H1 (cell line): ENCODE measurements at regions not wholly inside any gene's neighbourhood (a gene's known extent, or its start where the extent isn't known, plus 50 kb on each side); places are given as distances from the start of the nearest gene placed in this dataset.

Source experiments
- BACH1 ChIP-seq: IDR thresholded peaks from 2 replicates; pipeline ENCODE4 v1.6.1; 2012; ENCODE audit warnings: low read length, improper control_type of control experiment
- HDAC2 ChIP-seq, 2 experiments: fragments of 300-600 bp in 1 of 2; sonication (generic) in 1 of 2; IDR thresholded peaks; 2 replicates each; pipeline ENCODE4 v1.6.1; 2011 to 2012; ENCODE audit warnings: low read depth in 2 of 2, low read length in 2 of 2, mild to moderate bottlenecking in 2 of 2, moderate library complexity in 2 of 2, borderline replicate concordance in 1 of 2, inconsistent platforms in 1 of 2
- JUND ChIP-seq: IDR thresholded peaks from 2 replicates; pipeline ENCODE4 v1.6.1; 2011; ENCODE audit warnings: mild to moderate bottlenecking, improper control_type of control experiment, low read length
- NANOG ChIP-seq: IDR thresholded peaks from 2 replicates; pipeline ENCODE4 v1.6.1; 2011; ENCODE audit warnings: low read length, low read depth, mild to moderate bottlenecking, inconsistent platforms; ENCODE audit not compliant: insufficient read depth, poor library complexity, severe bottlenecking
- SAP30 ChIP-seq: fragments of 300-600 bp; sonication (generic); IDR thresholded peaks from 2 replicates; pipeline ENCODE4 v1.7.1; 2012; ENCODE audit warnings: low read length, moderate library complexity, mild to moderate bottlenecking, inconsistent platforms; ENCODE audit not compliant: insufficient read depth, insufficient replicate concordance
- SIX5 ChIP-seq: IDR thresholded peaks from 2 replicates; pipeline ENCODE4 v1.6.1; 2011; ENCODE audit warnings: mild to moderate bottlenecking, low read depth, low read length
- TAF7 ChIP-seq: optimal IDR thresholded peaks from 2 replicates; pipeline ENCODE3; 2011; ENCODE audit warnings: low read depth, mild to moderate bottlenecking, inconsistent platforms, low read length, moderate library complexity, borderline replicate concordance
- TBP ChIP-seq: IDR thresholded peaks from 2 replicates; pipeline ENCODE4 v1.6.1; 2011; ENCODE audit warnings: low read depth, low read length, improper control_type of control experiment
- TF ChIP-seq, protein P1 (sequence below): fragments of 300-600 bp; sonication (generic); IDR thresholded peaks from 2 replicates; pipeline ENCODE4 v1.7.1; 2012; ENCODE audit warnings: low read length, moderate library complexity, mild to moderate bottlenecking, inconsistent platforms; ENCODE audit not compliant: insufficient replicate concordance
- TF ChIP-seq, protein P2 (sequence below): IDR thresholded peaks from 2 replicates; pipeline ENCODE4 v1.6.1; 2011; ENCODE audit warnings: low read depth, mild to moderate bottlenecking, low read length; ENCODE audit not compliant: insufficient read depth

DNA sequence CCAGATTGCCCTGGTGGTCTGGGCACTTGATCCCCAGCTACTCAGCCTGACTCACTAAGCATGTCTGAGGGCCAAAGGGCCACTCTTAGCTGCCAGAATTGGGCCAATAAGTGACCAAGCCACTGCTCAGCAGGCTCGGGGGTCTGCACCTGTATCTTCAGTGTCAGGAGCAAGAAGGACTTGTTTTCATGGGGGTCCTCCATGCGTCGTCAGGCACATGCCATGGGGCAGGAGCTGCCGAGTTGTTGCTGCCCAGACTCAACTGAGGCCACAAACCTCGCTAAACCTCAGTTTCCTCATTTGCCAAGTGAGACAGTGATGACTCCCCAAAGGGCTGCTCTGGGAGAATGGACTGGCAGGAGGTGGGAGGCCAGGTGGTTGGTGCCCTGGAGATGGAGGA lies 158.6 kb upstream of the GDF10 start (continued):
- TF ChIP-seq, protein P1, sequence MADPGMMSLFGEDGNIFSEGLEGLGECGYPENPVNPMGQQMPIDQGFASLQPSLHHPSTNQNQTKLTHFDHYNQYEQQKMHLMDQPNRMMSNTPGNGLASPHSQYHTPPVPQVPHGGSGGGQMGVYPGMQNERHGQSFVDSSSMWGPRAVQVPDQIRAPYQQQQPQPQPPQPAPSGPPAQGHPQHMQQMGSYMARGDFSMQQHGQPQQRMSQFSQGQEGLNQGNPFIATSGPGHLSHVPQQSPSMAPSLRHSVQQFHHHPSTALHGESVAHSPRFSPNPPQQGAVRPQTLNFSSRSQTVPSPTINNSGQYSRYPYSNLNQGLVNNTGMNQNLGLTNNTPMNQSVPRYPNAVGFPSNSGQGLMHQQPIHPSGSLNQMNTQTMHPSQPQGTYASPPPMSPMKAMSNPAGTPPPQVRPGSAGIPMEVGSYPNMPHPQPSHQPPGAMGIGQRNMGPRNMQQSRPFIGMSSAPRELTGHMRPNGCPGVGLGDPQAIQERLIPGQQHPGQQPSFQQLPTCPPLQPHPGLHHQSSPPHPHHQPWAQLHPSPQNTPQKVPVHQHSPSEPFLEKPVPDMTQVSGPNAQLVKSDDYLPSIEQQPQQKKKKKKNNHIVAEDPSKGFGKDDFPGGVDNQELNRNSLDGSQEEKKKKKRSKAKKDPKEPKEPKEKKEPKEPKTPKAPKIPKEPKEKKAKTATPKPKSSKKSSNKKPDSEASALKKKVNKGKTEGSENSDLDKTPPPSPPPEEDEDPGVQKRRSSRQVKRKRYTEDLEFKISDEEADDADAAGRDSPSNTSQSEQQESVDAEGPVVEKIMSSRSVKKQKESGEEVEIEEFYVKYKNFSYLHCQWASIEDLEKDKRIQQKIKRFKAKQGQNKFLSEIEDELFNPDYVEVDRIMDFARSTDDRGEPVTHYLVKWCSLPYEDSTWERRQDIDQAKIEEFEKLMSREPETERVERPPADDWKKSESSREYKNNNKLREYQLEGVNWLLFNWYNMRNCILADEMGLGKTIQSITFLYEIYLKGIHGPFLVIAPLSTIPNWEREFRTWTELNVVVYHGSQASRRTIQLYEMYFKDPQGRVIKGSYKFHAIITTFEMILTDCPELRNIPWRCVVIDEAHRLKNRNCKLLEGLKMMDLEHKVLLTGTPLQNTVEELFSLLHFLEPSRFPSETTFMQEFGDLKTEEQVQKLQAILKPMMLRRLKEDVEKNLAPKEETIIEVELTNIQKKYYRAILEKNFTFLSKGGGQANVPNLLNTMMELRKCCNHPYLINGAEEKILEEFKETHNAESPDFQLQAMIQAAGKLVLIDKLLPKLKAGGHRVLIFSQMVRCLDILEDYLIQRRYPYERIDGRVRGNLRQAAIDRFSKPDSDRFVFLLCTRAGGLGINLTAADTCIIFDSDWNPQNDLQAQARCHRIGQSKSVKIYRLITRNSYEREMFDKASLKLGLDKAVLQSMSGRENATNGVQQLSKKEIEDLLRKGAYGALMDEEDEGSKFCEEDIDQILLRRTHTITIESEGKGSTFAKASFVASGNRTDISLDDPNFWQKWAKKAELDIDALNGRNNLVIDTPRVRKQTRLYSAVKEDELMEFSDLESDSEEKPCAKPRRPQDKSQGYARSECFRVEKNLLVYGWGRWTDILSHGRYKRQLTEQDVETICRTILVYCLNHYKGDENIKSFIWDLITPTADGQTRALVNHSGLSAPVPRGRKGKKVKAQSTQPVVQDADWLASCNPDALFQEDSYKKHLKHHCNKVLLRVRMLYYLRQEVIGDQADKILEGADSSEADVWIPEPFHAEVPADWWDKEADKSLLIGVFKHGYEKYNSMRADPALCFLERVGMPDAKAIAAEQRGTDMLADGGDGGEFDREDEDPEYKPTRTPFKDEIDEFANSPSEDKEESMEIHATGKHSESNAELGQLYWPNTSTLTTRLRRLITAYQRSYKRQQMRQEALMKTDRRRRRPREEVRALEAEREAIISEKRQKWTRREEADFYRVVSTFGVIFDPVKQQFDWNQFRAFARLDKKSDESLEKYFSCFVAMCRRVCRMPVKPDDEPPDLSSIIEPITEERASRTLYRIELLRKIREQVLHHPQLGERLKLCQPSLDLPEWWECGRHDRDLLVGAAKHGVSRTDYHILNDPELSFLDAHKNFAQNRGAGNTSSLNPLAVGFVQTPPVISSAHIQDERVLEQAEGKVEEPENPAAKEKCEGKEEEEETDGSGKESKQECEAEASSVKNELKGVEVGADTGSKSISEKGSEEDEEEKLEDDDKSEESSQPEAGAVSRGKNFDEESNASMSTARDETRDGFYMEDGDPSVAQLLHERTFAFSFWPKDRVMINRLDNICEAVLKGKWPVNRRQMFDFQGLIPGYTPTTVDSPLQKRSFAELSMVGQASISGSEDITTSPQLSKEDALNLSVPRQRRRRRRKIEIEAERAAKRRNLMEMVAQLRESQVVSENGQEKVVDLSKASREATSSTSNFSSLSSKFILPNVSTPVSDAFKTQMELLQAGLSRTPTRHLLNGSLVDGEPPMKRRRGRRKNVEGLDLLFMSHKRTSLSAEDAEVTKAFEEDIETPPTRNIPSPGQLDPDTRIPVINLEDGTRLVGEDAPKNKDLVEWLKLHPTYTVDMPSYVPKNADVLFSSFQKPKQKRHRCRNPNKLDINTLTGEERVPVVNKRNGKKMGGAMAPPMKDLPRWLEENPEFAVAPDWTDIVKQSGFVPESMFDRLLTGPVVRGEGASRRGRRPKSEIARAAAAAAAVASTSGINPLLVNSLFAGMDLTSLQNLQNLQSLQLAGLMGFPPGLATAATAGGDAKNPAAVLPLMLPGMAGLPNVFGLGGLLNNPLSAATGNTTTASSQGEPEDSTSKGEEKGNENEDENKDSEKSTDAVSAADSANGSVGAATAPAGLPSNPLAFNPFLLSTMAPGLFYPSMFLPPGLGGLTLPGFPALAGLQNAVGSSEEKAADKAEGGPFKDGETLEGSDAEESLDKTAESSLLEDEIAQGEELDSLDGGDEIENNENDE: no peak
- TF ChIP-seq TAF7: no peak
- TF ChIP-seq, protein P2, sequence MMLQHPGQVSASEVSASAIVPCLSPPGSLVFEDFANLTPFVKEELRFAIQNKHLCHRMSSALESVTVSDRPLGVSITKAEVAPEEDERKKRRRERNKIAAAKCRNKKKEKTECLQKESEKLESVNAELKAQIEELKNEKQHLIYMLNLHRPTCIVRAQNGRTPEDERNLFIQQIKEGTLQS: no peak
- no peak for TF ChIP-seq SIX5
- TF ChIP-seq SAP30: no peak
- no peak for TF ChIP-seq HDAC2 (IDR thresholded peaks at IDR 0.05; ENCODE audit: borderline replicate concordance in 1 of 2, low read depth in 2 of 2, low read length in 2 of 2)
- TF ChIP-seq TBP: no peak
- no peak for TF ChIP-seq NANOG
- no peak for TF ChIP-seq JUND
- TF ChIP-seq BACH1: no peak
- TF ChIP-seq, all 59 proteins: peak for 0
